SW 1271 (cell line): ENCODE measurements at regions not wholly inside any gene's neighbourhood (a gene's known extent, or its start where the extent isn't known, plus 50 kb on each side); places are given as distances from the start of the nearest gene placed in this dataset.

Experiments used
- DNase-seq, 2 experiments: peaks; one replicate each; lab custom pipeline; 2025; lab: John Stamatoyannopoulos, UW

GRCh38 chr5:89036704-89037489 lies 153.9 kb upstream of the MEF2C start:
- DNase-seq, result peak in 1 of 2 experiments; percentile 25

DNA sequence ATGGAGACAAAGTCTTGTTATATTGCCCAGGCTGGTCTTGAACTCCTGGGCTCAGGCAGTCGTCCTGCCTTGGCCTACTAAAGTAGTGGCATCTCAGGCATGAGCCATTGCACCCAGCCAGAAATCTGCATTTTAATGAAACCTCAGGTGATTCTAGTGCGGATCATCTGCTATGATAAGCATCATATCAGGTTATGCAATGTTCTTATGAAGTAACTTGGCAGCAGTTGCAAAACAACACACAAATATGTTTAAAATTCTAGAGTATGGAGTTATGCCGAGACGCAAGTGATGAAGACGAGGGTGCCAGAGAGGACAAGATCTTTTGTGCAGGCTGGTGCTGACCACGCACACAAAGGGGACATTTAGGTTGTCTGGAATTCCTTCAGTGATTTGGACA lies 153.2 kb upstream of the MEF2C start:
- no peak for DNase-seq

- peak in 1 of 2 experiments; percentile 16 for DNase-seq
These were observed 151.6 kb upstream of the MEF2C start for GRCh38 chr5:89034588-89034987.

- DNase-seq, result no peak
These were observed 147.8 kb upstream of the MEF2C start for GRCh38 chr5:89030798-89031197.

GRCh38 chr5:89028595-89029285 lies 145.8 kb upstream of the MEF2C start:
- DNase-seq, result no peak

DNA sequence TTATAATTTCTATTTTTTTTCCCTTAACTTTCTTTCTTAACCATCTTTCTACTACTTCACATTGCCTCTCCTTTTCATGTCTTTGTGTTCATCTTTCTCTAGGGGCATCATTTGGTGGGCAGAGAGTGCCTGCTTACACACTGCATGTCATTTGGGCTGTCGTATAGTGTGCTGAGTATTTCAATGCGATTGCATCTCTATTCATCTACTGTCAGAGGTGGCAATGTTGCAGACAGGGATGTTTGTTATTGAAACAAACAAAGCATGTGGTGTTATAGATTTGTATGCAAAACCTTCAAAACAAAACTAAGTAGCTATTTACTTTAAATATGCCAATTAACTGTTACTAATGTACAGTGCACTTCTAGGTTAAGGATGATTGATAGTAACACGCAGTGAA lies 141.1 kb upstream of the MEF2C start:
- DNase-seq, result no peak

GRCh38 chr5:89020926-89021610 lies 138.1 kb upstream of the MEF2C start:
- DNase-seq, result no peak

GRCh38 chr5:89016741-89017303 lies 133.8 kb upstream of the MEF2C start:
- no peak for DNase-seq

GRCh38 chr5:89015409-89015808 lies 132.4 kb upstream of the MEF2C start:
- DNase-seq, result no peak

- DNase-seq, result no peak
These were observed 129.1 kb upstream of the MEF2C start for GRCh38 chr5:89011778-89012711.

- DNase-seq, result no peak
These were observed 127.5 kb upstream of the MEF2C start for GRCh38 chr5:89010512-89010911.

- no peak for DNase-seq
These were observed 125.3 kb upstream of the MEF2C start for GRCh38 chr5:89008291-89008690.

DNA sequence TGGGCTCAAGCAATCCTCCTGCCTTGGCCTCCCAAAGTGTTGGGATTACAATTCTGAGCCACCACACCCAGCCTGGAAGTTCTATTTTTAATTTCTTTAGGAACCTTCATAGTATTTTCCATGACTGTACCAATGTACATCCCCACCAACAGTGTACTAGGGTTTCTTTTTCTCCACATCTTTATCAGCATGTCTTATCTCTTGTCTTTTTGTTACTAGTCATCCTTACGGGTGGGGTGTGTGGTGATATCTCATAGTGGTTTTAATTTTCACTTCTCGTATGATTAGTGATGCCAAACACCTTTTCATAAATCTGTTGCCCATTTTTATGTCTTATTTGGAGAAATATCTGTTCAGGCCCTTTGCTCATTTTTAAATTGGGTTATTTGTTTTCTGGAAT lies 123.0 kb upstream of the MEF2C start:
- no peak for DNase-seq

GRCh38 chr5:89004379-89004778 lies 121.4 kb upstream of the MEF2C start:
- DNase-seq, result no peak

GRCh38 chr5:89003563-89004036 lies 120.6 kb upstream of the MEF2C start:
- DNase-seq, result no peak

GRCh38 chr5:88999853-89000252 lies 116.9 kb upstream of the MEF2C start:
- no peak for DNase-seq

GRCh38 chr5:88997937-88998336 lies 115.0 kb upstream of the MEF2C start:
- DNase-seq, result no peak

- no peak for DNase-seq
These were observed 101.1 kb upstream of the MEF2C start for GRCh38 chr5:88984040-88984439.

GRCh38 chr5:88979726-88980125 lies 96.7 kb upstream of the MEF2C start:
- no peak for DNase-seq

GRCh38 chr5:88979244-88979643 lies 96.3 kb upstream of the MEF2C start:
- DNase-seq, result no peak

DNA sequence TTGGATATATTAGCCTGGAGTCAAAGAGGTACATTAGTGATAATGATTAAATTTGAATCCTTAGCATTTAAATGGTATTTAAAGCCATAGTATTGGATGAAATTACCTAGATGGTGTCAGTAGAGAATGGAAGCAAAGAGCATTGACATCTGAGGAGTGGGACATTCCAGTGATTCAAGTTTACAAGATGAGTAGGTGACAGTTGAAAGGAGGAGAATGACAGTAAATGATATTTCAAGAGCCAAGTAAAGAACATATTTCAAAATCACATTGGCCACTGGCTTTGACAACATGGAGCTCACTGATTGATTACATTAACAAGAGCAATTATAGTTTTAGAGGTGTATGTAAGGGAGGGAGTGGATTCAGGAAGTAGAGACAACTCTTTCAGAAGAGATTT lies 93.9 kb upstream of the MEF2C start:
- DNase-seq, result no peak
